DOHH2 (cell line): ENCODE measurements at regions not wholly inside any gene's neighbourhood (a gene's known extent, or its start where the extent isn't known, plus 50 kb on each side); places are given as distances from the start of the nearest gene placed in this dataset.

Source experiments
- EZH2phosphoT487 ChIP-seq: fragments of 200-600 bp; sonication (generic); IDR thresholded peaks from 2 replicates; pipeline ENCODE4 v1.6.1; 2017; ENCODE audit warnings: borderline replicate concordance, mild to moderate bottlenecking, antibody characterized with exemption, low read length, moderate library complexity, mixed read lengths
- TF ChIP-seq, protein P1 (sequence below): fragments of 200-600 bp; sonication (generic); IDR thresholded peaks from one replicate; pipeline ENCODE4 v1.5.1; 2014; ENCODE audit warnings: antibody characterized with exemption, mild to moderate bottlenecking, low read depth, low read length; ENCODE audit not compliant: poor library complexity, severe bottlenecking

GRCh38 chr10:33122014-33122809, 164.2 kb upstream of the ITGB1 start:
- TF ChIP-seq EZH2phosphoT487 = no peak
- TF ChIP-seq, protein P1, sequence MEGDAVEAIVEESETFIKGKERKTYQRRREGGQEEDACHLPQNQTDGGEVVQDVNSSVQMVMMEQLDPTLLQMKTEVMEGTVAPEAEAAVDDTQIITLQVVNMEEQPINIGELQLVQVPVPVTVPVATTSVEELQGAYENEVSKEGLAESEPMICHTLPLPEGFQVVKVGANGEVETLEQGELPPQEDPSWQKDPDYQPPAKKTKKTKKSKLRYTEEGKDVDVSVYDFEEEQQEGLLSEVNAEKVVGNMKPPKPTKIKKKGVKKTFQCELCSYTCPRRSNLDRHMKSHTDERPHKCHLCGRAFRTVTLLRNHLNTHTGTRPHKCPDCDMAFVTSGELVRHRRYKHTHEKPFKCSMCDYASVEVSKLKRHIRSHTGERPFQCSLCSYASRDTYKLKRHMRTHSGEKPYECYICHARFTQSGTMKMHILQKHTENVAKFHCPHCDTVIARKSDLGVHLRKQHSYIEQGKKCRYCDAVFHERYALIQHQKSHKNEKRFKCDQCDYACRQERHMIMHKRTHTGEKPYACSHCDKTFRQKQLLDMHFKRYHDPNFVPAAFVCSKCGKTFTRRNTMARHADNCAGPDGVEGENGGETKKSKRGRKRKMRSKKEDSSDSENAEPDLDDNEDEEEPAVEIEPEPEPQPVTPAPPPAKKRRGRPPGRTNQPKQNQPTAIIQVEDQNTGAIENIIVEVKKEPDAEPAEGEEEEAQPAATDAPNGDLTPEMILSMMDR = no peak
